ENCODE measurements at regions not wholly inside any gene's neighbourhood (a gene's known extent, or its start where the extent isn't known, plus 50 kb on each side); places are given as distances from the start of the nearest gene placed in this dataset.

- intact Hi-C loops (cut with micrococcal nuclease; ENCODE audit: unreplicated experiment) (no loop called here), in situ Hi-C loops (cut with MboI) (no loop called here)
- ChIA-PET SMC1A (ENCODE audit: uncharacterized antibody, unreplicated experiment) (no interaction called here), CTCF (no interaction called here), RAD21 (ENCODE audit: unreplicated experiment) (no interaction called here), POLR2A (no interaction called here)
- Histone ChIP-seq H3K4me3 (no peak overlapping the region), H3K27ac (ENCODE audit: control insufficient read depth, insufficient read depth) (no peak overlapping the region), H3K9me3 (replicated peaks; ENCODE audit: control insufficient read depth, insufficient read depth, low read length) (no peaks in the 10 kb centered on the region), H3K27me3 (replicated peaks in 1 of 2; ENCODE audit: control insufficient read depth in 2 of 2, insufficient read depth in 2 of 2, low read length in 1 of 2) (no peaks in the 10 kb centered on the region), H3K9ac (ENCODE audit: control insufficient read depth, insufficient read depth, low read length) (no peak overlapping the region), H3K4me1 (ENCODE audit: control insufficient read depth, insufficient read depth, low read length) (no peaks in the 10 kb centered on the region), H3K36me3 (ENCODE audit: control insufficient read depth in 2 of 2, insufficient read depth in 2 of 2, low read length in 1 of 2) (no peaks in the 10 kb centered on the region), H2AFZ (ENCODE audit: control insufficient read depth, low read depth, low read length) (no peak overlapping the region), H3K4me2 (ENCODE audit: control insufficient read depth, insufficient read depth) (no peak overlapping the region), H3K79me2 (ENCODE audit: control insufficient read depth, insufficient read depth, low read length) (no peaks in the 10 kb centered on the region), H4K20me1 (ENCODE audit: control insufficient read depth, insufficient read depth) (no peaks in the 10 kb centered on the region)
- FAIRE-seq (no peak), ATAC-seq (no peak), DNase-seq (ENCODE audit: low read depth, low spot score) (no peak)
- 16% methylated on average over 2 of the region's 2 CpGs for WGBS (ENCODE audit: insufficient coverage, insufficient replicate concordance, low lambda C conversion rate, missing lambda C conversion rate)
- TF ChIP-seq USF2 (IDR thresholded peaks at IDR 0.05; ENCODE audit: borderline replicate concordance, low read depth, low read length) (no peak), IKZF1 (conservative IDR thresholded peaks at IDR 0.05) (no peak), NR2C1 (IDR thresholded peaks at IDR 0.05) (no peak), SRF (IDR thresholded peaks at IDR 0.05; ENCODE audit: low read depth in 2 of 2, low read length in 2 of 2) (no peak)
- BruUV-seq (replicated peaks), result no TSS peak
Measured at GRCh38 chr4:137203601-137204000, 328.7 kb downstream of the PCDH18 start.

- no peak for ATAC-seq
- Histone ChIP-seq H3K79me2 (ENCODE audit: control insufficient read depth, insufficient read depth, low read length) (no peaks in the 10 kb centered on the region), H3K9ac (ENCODE audit: control insufficient read depth, insufficient read depth, low read length) (no peak overlapping the region), H3K27me3 (replicated peaks in 1 of 2; ENCODE audit: control insufficient read depth in 2 of 2, insufficient read depth in 2 of 2, low read length in 1 of 2) (no peaks in the 10 kb centered on the region), H4K20me1 (ENCODE audit: control insufficient read depth, insufficient read depth) (no peaks in the 10 kb centered on the region), H3K36me3 (ENCODE audit: control insufficient read depth in 2 of 2, insufficient read depth in 2 of 2, low read length in 1 of 2) (no peaks in the 10 kb centered on the region), H3K27ac (ENCODE audit: control insufficient read depth, insufficient read depth) (no peak overlapping the region), H3K4me3 (no peak overlapping the region), H3K9me3 (replicated peaks; ENCODE audit: control insufficient read depth, insufficient read depth, low read length) (no peaks in the 10 kb centered on the region), H3K4me2 (ENCODE audit: control insufficient read depth, insufficient read depth) (no peak overlapping the region), H2AFZ (ENCODE audit: control insufficient read depth, low read depth, low read length) (no peak overlapping the region), H3K4me1 (ENCODE audit: control insufficient read depth, insufficient read depth, low read length) (no peaks in the 10 kb centered on the region)
- ChIA-PET POLR2A (no interaction called here), SMC1A (ENCODE audit: uncharacterized antibody, unreplicated experiment) (interaction anchor here (0.8 kb wide), 1 partner anchor 12 kb away, joined by 3 read pairs; no protein-coding TSS in a partner anchor), RAD21 (ENCODE audit: unreplicated experiment) (no interaction called here), CTCF (no interaction called here)
- BruUV-seq (replicated peaks), result no TSS peak
- no peak for DNase-seq (ENCODE audit: low read depth, low spot score)
- FAIRE-seq, result no peak
- WGBS (ENCODE audit: insufficient coverage, insufficient replicate concordance, low lambda C conversion rate, missing lambda C conversion rate), result 0% methylated on average over 2 of the region's 2 CpGs
- intact Hi-C loops (cut with micrococcal nuclease; ENCODE audit: unreplicated experiment), result no loop called here
- in situ Hi-C loops (cut with MboI), result no loop called here
- TF ChIP-seq YBX1 (IDR thresholded peaks at IDR 0.05) (no peak), EED (IDR thresholded peaks at IDR 0.05; ENCODE audit: low read depth) (no peak), PAX8 (IDR thresholded peaks at IDR 0.05) (no peak), SRF (IDR thresholded peaks at IDR 0.05; ENCODE audit: low read depth in 2 of 2, low read length in 2 of 2) (no peak), BCL11A (IDR thresholded peaks at IDR 0.05; ENCODE audit: low read depth, low read length) (no peak), JUNB (IDR thresholded peaks at IDR 0.05) (no peak), NR2C1 (IDR thresholded peaks at IDR 0.05) (no peak), ZNF687 (IDR thresholded peaks at IDR 0.05) (no peak), ATF2 (IDR thresholded peaks at IDR 0.05; ENCODE audit: low read length) (no peak)
Measured at GRCh38 chr4:137200322-137200721, 332.0 kb downstream of the PCDH18 start.
